GM18502 (cell line): ENCODE measurements at regions not wholly inside any gene's neighbourhood (a gene's known extent, or its start where the extent isn't known, plus 50 kb on each side); places are given as distances from the start of the nearest gene placed in this dataset.

Experiments used
- ATAC-seq: cut with Tn5 transposase; IDR thresholded peaks from one replicate; pipeline ENCODE4 v1.9.1; 2021; ENCODE audit warnings: mild to moderate bottlenecking; ENCODE audit not compliant: unreplicated experiment, poor library complexity

DNA sequence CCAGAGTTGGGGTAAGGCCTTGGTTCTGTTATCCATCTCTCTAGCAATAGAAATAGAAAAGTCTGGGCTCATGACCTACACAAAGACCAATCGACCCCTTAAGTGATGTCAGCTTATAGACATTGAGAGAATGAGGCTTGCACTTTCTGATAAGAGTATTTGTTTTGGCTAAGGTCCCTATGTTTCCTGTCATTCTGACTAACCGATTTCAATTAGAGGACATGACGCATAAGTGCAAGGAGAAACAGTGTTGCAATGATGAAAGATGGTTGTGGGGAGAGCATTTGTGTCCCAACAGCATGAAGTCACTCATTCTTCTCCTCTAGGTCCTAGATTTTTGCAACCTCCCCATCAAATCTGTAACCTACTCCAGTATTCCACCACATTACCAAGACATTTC is 255.1 kb downstream of the MAT2B start:
- no peak for ATAC-seq

DNA sequence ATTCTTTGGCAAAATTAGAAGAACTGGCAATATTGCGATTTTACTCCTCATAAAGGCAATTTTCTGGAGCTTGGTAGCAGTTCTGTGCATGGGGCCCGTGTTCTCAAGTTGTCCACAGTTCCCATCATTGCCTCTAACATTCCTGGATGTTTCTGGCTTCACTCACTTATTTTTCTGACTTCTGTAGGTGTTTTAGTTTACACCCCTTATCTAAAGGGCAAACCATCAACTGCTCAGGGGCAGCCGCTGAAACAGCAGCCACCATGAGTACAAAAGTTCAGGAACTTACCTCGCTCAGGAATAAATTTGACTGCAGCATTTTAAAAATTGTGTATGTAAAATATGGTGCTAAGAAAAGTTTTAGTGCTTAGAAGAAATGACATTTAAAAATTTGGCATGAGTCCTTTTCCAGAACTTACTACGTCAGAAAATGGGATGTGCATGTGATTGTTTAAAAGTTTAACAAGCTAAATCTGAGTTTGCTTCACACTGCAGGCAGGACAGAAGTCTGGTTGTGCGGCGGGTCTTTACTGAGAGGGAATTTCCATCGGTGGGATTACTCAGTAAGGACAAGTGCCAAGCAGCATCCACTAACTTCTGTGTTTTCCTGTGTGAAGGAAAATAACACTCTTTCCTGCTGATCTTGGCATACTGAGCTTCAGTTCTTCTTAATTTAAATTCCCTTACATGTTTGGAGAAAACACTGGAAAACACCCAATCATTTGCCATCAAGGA is 261.7 kb downstream of the MAT2B start:
- ATAC-seq: no peak

DNA sequence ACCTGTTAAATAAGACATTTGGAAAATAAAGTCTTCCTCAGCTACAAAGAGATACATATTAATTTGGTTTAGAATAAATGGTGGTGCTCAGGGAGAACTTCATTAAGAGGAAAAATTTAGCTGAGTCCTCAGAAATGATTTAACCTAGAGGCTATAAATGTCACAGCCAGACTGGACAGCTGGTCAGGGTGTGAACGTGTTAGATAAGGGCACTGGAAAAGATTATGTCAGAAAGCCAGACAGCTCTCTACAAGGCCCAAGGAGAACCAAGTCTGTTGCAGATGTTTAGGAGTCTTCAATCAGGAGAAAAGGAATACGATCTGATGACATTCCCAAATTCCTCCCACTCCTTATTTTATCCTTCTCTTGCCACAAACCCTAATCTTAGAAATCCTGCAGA is 265.2 kb downstream of the MAT2B start:
- no peak for ATAC-seq

DNA sequence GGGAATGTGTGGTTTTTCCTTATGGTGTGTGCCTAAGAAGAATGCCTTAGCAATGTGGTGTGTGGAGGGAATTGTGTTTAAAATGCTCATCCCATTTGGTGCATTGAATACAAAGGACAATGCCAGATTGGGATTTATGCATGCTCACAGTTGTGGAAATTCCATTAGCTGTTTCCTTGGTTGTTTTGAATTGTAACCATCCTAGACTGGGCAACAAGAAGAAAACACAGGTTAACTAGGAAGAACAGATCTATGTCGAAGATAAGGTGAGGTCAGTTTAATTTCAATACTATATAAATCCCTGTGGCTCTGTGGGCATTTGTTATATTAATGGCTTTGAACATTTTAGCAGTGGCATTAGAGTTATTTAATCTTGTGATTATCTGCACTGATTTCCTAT is 266.8 kb downstream of the MAT2B start:
- ATAC-seq: no peak

DNA sequence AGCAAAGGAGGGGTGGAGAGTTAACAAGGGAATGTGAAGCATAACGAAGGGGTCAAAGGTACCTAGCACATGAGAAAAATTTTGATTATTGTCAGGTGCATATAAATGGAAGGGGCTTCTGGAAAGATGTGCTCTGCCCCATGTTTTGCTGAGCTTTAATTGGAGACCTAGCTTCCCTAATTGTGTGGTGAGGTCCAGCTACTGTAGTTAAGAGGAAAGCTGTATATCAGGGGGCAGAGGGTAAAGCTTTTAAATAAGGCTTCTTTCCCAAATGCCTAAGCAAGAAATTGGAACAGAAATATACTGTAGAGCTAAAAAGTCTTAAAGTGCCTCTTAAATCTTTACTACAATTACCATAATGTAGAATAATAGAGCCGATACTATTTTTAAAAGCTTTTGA is 267.2 kb downstream of the MAT2B start:
- no peak for ATAC-seq

DNA sequence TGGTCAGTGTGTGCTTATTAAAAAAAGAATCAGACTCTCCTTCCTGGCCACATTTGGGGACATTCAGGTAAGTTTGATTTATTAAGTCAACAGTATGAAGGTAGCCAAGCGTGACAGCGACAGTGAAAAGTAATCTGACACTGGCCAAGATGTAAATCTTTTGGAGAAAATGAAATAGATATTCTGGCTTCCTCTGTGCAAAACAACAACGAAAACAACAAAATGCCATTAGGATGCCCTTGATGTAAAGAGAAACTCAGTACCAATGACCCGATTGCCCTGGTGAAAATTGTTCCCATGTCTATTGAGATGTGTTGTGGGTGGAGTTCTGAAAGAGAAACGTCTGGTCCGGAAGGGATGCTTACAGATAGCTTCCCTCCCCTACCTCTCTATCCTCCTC is 267.8 kb downstream of the MAT2B start:
- ATAC-seq: no peak

DNA sequence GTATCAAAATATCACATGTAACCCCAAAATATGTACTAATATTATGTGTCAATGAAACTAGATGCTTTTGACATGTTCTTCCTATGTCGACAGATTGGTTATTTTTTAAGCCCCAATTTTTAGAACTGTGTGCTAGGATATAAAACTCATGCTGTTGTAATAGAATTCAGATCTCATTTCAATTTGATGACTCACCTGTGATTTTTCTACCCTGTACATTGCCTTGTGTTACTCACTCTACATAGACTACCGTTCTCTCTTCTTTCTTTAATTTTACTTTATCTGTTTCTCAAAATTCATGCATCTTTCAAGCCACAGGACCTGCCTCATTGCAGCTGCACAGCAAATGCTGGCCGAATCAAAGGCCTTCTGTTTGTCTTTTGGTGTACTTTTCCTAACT is 284.5 kb downstream of the MAT2B start:
- no peak for ATAC-seq

DNA sequence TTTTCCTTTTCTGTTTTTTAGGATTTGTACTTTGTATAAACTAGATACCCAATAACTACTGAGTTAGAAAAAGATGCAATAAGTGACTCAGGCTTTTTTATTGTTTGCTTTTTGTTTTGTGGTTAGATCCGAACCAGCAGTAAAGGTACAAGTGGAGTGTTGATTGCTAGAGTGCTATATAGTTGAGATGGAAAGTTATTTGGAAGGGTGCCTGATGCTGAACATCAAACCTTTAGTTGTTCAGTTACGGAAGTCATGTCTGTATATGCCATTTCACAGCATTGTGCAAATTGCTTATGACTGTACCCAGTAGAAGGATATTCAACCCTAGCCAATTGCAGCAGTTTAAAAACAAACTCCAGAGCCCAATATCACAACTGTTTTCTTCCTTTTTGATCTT is 285.1 kb downstream of the MAT2B start:
- ATAC-seq: no peak

DNA sequence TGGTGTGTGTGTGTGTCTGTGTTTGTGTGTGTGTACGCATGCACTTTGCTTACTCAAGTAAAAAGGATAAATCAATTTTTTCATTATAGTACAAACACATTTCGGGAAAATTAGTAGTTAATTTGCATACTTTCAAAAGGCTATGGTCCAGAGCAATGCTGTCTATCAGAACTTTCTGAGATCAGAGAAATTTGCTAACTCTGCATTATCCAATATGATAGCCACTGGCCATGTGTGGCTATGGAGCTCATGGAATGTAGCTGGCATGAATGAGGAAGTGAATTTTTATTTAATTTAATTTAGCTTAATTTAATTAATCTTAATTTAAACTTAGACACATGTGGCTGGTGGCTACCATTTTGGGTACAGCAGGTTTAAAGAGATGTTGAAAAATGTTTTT is 289.6 kb downstream of the MAT2B start:
- ATAC-seq: no peak

DNA sequence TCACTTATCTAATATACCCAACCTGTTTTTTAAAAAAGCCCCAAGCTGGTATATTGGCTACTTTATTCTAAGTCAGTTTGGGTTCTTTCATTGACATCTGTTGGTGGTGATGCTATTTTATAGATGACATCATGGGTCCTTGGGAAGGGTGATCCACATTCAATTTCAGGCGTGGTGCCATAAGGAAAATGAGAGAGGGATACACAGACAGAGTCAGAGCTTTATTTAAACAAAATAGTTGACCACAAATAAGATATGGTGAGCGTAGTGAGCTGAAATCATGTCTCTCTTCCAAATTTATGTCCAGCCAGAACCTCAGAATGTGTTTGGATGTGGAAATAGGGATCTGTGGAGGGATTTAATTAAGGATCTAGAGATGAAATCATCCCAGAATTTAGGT is 302.4 kb downstream of the MAT2B start:
- no peak for ATAC-seq

DNA sequence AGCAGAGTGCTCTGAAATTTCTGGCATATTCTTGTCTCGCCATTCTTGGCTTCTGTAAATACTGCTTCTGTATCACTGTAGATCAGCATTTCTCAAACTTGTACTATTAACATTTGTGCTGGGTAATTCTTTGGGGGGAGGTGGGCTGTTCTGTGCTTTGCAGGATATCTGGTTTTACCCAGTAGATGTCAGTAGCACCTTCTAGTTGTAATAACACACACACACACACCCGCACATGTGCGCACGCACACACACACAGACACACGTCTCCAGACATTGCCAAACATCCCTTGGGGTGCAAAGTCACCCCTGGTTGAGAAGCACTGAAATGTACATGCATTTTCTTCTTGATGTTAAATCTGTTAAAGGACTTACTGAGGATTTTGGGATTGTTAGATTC is 304.1 kb downstream of the MAT2B start:
- ATAC-seq: no peak

DNA sequence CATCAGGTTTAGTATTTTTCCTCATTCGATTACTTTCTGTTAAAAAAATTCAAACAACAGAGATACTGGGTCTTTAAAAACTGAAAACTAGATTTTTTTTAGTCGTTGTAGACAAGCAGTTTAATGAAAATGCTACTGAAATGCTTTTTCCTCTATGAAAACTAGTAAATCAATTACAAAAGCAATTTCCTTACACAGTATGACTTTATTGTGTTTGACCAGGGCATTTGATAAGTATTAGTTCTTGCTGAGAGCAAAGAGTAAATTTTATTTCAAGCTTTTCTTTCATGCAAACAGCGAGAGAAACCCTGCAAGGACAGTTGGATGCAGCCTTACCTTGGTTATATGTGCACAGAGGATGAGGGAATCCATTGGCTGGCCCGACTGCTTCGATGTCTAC is 308.5 kb downstream of the MAT2B start:
- ATAC-seq: no peak

DNA sequence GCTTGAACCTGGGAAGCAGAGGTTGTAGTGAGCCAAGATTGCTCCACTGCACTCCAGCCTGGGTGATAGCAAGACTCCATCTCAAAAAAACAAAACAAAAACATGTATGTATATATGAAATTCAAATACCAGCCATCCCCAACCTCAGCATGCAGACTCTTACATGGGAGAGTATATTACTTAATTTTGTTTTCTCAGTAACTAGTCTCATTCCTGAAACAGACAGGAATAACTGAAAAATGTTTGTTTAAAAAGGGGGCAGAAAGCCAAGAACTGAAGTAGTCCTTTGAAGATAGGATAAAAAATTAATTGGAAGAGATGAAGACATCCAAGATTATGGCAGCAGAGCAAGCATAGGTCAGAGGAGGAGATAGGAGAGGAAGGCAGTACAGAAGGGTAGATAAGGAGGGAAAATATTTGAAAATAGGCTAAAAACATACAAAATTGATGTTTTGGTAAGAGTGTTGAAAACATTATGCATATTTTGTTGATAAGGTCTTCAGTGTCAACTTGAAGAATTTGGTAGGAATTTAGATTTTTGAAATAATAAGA is 309.9 kb downstream of the MAT2B start:
- no peak for ATAC-seq

DNA sequence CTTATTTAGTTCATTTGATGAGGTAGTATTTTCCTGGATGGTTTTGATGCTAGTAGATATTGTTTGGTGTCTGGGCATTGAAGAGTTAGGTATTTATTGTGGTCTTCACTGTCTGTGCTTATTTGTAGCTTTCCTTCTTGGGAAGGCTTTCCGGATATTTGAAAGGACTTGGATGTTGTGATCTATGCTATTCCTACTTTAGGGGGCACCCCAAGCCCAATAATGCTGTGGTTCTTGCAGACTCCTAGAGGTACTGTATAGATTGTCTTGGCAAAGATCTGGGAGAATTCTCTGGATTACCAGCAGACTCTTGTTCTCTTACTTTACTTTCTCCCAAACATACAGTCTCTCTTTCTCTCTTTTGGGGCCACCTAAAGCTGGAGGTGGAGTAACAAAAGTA is 315.7 kb downstream of the MAT2B start:
- no peak for ATAC-seq

DNA sequence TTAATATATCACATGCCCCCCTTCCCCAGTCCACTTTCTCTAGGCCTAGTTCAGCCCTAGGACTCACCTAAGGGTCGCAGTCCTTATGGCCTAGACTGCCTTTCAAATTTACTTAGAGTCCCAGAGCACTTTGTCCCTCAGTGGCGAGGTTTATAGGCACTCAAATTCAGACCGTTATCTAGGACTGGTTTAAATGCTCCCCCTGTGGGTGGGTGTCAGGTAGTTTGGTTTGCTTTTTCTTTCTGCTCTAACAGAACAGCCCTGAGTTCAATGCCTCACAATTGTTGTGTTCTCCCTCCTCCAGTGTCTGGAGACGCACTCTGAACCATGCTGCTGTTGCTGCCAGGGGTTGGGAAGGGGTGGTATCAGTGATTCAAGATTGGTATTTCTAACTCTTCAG is 317.1 kb downstream of the MAT2B start:
- ATAC-seq: no peak

DNA sequence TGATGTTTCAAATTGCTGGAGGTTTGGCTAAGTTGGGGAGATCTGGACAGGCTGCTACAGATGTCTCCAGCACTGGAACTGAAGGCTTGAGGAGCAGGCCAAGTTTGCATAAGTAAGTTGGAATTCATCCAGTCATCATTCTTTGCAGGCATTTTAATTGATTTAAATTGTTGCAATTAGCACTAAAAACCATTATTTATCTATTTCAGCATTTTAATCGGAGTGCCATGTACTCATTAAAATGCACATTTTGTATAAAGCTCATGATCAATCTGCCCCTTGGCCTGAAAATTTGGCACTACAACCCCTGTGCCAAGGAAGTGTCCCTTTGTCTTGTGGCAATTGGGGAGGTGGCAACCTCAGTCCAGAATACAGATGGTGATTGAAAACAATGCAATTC is 320.2 kb downstream of the MAT2B start:
- no peak for ATAC-seq

DNA sequence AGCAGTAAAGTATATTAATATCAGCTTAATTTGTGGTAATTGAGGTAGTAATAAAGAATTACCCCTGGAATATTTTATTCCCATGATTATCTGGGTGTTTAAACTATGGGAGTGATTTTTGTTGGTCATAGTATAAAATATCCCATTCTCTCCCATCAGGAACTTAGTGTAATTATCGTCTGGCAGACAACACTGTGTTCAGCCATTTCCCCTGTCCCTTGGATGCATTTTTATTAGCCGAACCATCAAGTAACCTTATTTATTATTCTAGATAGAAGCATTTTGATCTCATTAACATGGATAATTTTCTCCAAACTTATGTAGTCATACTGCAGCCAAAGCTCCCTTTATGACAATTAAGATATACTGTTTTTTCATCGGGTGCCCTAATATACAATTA is 320.8 kb downstream of the MAT2B start:
- ATAC-seq: no peak

DNA sequence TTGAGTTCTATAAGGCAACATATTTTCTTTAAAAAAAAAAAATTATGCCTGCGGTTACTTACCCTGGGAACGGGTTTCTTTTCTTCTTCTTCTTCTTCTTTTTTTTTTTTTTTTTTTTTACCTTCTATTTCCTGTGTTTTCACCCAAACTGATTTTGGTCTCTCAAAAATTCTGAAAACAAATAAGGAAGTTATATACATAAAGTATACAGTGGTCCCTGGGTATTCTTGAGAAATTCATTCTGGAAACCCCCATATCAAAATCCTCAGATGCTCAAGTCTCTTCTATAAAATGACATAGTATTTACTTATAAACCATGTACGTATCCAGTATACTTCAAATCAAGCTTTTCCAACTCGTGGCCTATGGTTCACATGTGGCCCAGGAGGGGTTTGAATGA is 326.7 kb downstream of the MAT2B start:
- ATAC-seq: no peak

DNA sequence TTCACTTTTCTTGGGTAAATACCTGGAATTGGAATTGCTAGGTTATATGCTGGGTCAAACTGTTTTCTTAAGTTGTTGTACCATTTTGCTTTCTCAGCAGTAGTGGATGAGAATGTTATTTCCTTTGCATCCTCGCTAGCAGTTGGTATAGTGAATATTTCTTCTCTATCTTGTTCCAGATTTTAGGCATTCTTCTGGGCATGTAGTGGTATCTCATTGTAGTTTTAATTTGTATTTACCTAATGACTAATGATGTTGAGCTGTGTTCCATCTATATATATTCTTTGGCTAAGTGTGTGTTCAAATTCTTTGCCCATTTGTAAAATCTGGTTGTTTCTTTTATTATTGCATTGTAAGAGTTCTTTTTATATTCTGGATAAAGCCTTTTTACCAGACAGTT is 333.3 kb downstream of the MAT2B start:
- no peak for ATAC-seq

DNA sequence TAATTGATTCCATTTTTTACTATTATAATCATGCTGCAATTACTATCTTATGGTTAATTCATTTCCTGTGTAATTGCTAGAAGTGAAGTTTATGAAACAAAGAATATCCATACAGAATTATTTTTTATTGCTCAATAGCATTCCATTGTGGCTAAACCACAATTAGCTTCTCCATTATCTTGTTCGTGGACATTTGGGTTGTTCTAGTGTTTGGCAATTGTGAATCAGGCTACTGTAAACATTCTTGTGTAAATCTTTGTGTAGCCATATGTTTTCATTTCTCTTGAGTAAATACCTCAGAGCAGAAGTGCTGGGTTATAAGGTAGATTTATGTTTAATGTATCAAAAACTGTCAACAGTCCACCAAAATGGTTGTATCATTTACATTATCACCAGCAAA is 341.1 kb downstream of the MAT2B start:
- ATAC-seq: no peak

DNA sequence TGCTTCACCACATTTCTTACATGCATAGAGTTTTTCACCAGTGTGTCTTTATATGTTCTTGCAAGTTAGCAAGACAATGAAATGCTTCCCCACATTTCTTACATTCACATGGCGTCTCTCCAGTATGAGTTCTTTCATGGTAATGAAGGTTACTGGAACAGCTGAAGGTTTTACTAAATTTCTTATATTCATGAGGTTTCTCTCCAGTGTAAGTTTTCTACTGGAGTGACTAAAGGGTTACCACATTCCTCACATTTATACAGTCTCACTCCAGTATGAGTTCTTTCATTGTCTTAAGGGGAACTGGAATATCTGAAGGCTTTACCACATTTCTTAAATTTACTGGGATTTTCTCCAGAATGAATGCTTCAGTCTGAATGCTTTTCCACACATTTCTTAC is 350.3 kb downstream of the MAT2B start:
- ATAC-seq: no peak

DNA sequence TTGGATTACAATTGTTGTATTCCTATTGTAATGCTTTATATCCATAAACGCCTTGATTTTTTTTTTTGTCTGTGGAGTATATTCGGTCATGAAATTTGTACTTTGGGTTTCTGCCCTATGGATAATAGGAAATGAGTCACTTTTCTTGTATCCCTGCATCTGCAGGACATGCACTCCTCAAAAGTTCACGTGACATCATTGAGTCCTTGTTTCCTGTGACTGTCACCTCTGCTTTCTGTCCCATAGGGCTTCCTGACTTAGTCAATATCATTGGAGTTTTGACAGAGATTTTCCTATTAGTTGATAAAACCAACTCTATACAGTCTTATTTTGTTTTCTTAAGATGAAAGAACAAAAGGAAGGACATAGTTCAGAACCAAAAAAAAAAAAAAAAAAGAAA is 356.3 kb downstream of the MAT2B start:
- no peak for ATAC-seq

DNA sequence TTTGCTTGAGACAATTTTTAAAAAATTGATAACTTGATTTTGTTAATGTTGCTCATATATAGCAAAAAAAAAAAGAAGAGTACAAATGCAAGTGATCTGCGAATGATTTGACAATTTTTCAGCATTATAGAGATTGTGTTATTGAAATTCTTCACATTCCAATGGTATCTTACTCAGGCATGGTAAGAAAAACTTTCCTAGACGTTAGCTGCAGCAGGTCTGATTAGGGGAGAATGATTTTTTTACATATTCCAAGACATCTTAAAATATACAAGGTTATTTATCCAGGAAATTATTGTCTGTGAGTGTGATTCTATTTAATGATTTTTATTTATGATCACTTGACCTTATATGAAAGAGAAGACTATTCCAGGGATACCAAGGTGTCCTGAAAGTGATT is 361.9 kb downstream of the MAT2B start:
- no peak for ATAC-seq
